Endothelial cell (in vitro differentiated cells): ENCODE measurements at regions not wholly inside any gene's neighbourhood (a gene's known extent, or its start where the extent isn't known, plus 50 kb on each side); places are given as distances from the start of the nearest gene placed in this dataset.

Experiments
- DNase-seq: peaks from one replicate; pipeline ENCODE4 v3.0.0; 2021; ENCODE audit warnings: low spot score
- H3K27ac Mint-ChIP-seq: one replicate; pipeline ENCODE4 v1.8.0; 2021; ENCODE audit warnings: mixed read lengths, inconsistent platforms; ENCODE audit not compliant: unreplicated experiment
- H3K27me3 Mint-ChIP-seq: one replicate; pipeline ENCODE4 v1.8.0; 2021; ENCODE audit warnings: mild to moderate bottlenecking, moderate library complexity, mixed read lengths, inconsistent platforms; ENCODE audit not compliant: unreplicated experiment
- H3K36me3 Mint-ChIP-seq: one replicate; pipeline ENCODE4 v1.8.0; 2021; ENCODE audit warnings: mild to moderate bottlenecking, low read depth, mixed read lengths, inconsistent platforms; ENCODE audit not compliant: unreplicated experiment
- H3K4me1 Mint-ChIP-seq: one replicate; pipeline ENCODE4 v1.8.0; 2021; ENCODE audit warnings: mild to moderate bottlenecking, mixed read lengths, inconsistent platforms; ENCODE audit not compliant: unreplicated experiment
- H3K4me3 Mint-ChIP-seq: one replicate; pipeline ENCODE4 v1.8.0; 2021; ENCODE audit warnings: mild to moderate bottlenecking, mixed read lengths, inconsistent platforms; ENCODE audit not compliant: unreplicated experiment
- H3K9me3 Mint-ChIP-seq: one replicate; pipeline ENCODE4 v1.8.0; 2021; ENCODE audit warnings: mixed read lengths, inconsistent platforms; ENCODE audit not compliant: unreplicated experiment
- TF ChIP-seq, protein P1 (sequence below): fragments of 200-600 bp; sonication (generic); IDR thresholded peaks from one replicate; pipeline ENCODE4 v1.5.0; 2021; ENCODE audit warnings: antibody characterized with exemption; ENCODE audit not compliant: unreplicated experiment

DNA sequence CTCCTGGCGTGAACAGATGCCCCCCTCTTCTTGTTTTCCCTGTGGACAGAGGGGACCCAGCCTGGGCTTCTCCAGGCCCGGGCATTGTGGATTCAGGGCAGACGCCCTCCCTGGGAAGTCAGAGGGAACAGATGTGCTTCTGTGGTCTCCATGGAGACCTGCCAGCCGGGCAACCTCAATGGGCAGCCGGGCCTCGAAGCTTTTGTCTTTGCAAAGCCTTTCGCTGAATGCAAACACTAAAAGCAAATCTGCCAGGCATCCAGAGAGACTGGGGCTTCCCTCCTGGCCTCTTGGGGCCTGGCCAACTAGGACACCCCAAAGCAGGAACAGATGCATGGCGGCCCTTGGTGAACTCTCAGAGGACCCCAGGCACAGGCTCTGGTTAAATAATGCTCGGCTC is 370.0 kb upstream of the SULF2 start:
- no peaks in the 10 kb centered on the region for H3K4me1 Mint-ChIP-seq
- H3K9me3 Mint-ChIP-seq, result no peaks in the 10 kb centered on the region
- peaks cover 5% of the 10 kb centered on the region for H3K27me3 Mint-ChIP-seq
- DNase-seq, result no peak
- H3K27ac Mint-ChIP-seq, result no peak overlapping the region
- TF ChIP-seq, protein P1, sequence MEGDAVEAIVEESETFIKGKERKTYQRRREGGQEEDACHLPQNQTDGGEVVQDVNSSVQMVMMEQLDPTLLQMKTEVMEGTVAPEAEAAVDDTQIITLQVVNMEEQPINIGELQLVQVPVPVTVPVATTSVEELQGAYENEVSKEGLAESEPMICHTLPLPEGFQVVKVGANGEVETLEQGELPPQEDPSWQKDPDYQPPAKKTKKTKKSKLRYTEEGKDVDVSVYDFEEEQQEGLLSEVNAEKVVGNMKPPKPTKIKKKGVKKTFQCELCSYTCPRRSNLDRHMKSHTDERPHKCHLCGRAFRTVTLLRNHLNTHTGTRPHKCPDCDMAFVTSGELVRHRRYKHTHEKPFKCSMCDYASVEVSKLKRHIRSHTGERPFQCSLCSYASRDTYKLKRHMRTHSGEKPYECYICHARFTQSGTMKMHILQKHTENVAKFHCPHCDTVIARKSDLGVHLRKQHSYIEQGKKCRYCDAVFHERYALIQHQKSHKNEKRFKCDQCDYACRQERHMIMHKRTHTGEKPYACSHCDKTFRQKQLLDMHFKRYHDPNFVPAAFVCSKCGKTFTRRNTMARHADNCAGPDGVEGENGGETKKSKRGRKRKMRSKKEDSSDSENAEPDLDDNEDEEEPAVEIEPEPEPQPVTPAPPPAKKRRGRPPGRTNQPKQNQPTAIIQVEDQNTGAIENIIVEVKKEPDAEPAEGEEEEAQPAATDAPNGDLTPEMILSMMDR, result no peak
- H3K4me3 Mint-ChIP-seq, result no peak overlapping the region
- H3K36me3 Mint-ChIP-seq, result peaks cover 4% of the 10 kb centered on the region

DNA sequence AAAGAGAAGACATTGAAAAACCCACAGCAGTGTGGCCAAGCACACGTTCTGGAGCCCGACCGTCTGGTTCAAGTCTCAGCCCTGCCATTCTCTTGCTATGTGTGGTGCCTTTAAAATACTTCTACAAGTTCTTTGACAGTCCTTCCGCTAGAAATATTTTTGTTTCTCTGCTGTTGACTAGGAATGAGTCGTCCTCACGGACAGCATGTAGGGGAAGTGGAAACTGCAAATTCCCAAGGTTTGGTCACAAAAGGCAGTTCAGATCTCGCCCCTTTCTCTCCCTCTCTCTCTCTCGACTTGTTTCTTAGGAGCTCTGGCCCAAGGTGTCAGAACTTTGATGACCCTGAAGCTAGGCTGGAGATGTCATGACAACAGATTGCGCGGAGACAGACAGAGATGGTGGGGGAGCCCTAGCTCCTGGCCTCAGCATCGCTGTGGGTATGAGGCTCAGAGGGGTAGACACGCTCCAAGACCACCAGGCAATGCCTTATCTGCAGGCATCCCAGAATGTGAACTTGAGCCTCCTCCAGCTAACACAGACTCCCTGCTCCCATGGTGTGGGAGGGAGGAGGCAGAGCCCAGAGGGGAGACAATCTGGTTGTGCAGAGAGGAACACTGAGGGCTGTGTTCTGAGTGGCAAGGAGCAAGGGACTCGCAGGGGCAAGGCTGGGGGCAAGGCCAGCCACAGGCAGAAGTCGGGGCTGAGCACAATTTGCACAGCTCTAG is 368.9 kb upstream of the SULF2 start:
- Mint-ChIP-seq H3K27me3 (peaks cover 5% of the 10 kb centered on the region), H3K9me3 (no peaks in the 10 kb centered on the region), H3K4me3 (no peak overlapping the region), H3K36me3 (peaks cover 4% of the 10 kb centered on the region), H3K4me1 (no peaks in the 10 kb centered on the region), H3K27ac (no peak overlapping the region)
- TF ChIP-seq, protein P1, result no peak
- DNase-seq, result no peak

DNA sequence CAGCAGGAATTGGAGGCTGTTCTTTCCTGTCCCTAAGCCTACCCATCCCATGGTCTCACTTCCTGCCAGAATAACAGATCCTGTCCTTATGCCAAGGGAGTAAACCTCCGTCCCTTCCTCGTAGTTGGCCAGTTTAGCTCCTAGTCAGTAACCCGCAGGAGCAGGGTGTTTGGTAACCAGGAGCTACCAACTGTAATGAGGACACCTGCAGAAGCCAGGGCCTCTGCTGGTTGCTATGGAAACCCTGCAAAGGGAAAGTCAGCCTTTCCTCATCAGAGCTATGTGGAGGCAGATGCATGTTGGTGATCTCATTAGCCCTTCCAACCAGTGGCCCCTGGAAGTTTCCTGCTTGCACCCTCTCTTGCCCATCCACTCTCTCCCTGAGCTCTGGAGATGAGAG is 368.2 kb upstream of the SULF2 start:
- peaks cover 4% of the 10 kb centered on the region for H3K36me3 Mint-ChIP-seq
- H3K27ac Mint-ChIP-seq, result peak overlapping the region; percentile 45
- H3K27me3 Mint-ChIP-seq, result peaks cover 5% of the 10 kb centered on the region
- TF ChIP-seq, protein P1, result no peak
- H3K9me3 Mint-ChIP-seq, result no peaks in the 10 kb centered on the region
- no peaks in the 10 kb centered on the region for H3K4me1 Mint-ChIP-seq
- no peak overlapping the region for H3K4me3 Mint-ChIP-seq
- no peak for DNase-seq

DNA sequence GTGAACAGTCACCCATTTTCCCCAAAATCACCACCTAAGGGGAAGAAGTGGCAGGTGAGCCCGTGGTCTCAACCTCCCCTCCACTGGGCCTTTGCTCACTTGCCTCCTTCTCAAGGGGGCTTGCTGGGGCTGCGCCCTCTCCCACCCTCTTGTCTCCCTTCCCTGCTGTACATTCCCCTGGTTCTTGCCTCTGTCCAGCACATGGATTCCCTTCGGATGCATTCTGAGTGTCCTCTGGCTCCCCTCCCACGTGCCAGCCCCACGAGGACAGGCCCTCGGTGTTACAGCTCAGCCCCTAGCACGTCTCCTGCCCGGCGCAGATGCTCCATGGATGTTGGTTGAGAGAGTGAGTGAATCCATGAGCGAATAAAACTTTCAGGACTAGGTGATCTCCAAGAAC is 367.8 kb upstream of the SULF2 start:
- H3K27me3 Mint-ChIP-seq, result peaks cover 5% of the 10 kb centered on the region
- no peaks in the 10 kb centered on the region for H3K9me3 Mint-ChIP-seq
- peaks cover 4% of the 10 kb centered on the region for H3K36me3 Mint-ChIP-seq
- no peak for DNase-seq
- H3K4me1 Mint-ChIP-seq, result no peaks in the 10 kb centered on the region
- no peak overlapping the region for H3K4me3 Mint-ChIP-seq
- TF ChIP-seq, protein P1, result no peak
- H3K27ac Mint-ChIP-seq, result no peak overlapping the region

DNA sequence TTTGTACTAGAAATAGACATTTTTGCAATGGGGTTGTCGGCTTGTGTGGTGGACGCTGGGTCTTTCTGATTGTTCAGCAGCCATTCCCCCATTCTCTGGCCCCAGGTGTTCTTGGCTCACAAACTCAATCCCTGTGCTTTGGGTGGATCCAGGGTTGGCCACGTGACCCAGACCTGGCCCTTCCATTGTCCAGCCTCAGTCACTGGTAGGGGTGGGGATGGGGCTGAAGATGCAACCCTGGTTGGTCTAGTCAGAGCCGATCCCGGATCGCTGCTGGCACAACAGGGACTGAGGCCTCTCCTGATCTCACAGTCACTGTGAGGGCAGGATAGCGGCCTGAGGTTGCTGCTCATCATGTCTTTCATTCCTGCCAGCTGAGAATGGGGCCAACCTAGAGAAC is 365.3 kb upstream of the SULF2 start:
- no peak for DNase-seq
- Mint-ChIP-seq H3K27ac (no peak overlapping the region), H3K36me3 (peaks cover under 1% of the 10 kb centered on the region), H3K4me3 (no peak overlapping the region), H3K4me1 (no peaks in the 10 kb centered on the region), H3K9me3 (no peaks in the 10 kb centered on the region), H3K27me3 (peaks cover 5% of the 10 kb centered on the region)
- TF ChIP-seq, protein P1, result no peak
